ENCODE measurements at regions not wholly inside any gene's neighbourhood (a gene's known extent, or its start where the extent isn't known, plus 50 kb on each side); places are given as distances from the start of the nearest gene placed in this dataset.

DNA sequence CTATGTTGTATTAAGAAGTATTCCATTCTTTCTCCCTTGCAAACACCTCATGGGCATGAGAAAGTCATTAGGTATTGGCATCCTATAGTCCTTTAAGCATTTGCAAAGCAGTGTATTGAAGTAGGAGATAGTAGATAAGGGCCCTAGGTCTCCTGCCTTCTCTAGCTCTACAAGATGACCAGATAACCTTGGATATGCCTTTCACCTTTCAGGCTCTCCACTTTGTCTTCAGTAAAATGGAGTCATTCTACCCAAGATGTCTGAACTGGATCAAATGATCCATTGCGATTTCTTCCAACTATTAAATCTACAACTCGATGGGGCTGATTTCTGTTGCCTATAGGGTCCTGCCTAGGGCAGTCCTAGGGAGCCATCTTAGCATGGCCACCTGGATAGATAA, 132.1 kb upstream of the BTG1 start (continued):
- TF ChIP-seq STAT1 (conservative IDR thresholded peaks at IDR 0.05) = no peak
- TF ChIP-seq RELA (IDR thresholded peaks at IDR 0.05; ENCODE audit: borderline replicate concordance, partially characterized antibody) = no peak
- no peak for TF ChIP-seq SUPT20H (IDR thresholded peaks at IDR 0.05; ENCODE audit: borderline replicate concordance, control insufficient read depth, low read depth, low read length)
- no peak for TF ChIP-seq NFYB (IDR thresholded peaks at IDR 0.05; ENCODE audit: insufficient read depth, low read depth, low read length)
- TF ChIP-seq, protein P1, sequence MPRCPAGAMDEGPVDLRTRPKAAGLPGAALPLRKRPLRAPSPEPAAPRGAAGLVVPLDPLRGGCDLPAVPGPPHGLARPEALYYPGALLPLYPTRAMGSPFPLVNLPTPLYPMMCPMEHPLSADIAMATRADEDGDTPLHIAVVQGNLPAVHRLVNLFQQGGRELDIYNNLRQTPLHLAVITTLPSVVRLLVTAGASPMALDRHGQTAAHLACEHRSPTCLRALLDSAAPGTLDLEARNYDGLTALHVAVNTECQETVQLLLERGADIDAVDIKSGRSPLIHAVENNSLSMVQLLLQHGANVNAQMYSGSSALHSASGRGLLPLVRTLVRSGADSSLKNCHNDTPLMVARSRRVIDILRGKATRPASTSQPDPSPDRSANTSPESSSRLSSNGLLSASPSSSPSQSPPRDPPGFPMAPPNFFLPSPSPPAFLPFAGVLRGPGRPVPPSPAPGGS (IDR thresholded peaks at IDR 0.05; ENCODE audit: borderline replicate concordance, insufficient read depth, low read depth, low read length, poor library complexity, severe bottlenecking) = no peak
- TF ChIP-seq TCF7 (IDR thresholded peaks at IDR 0.05; ENCODE audit: borderline replicate concordance) = no peak
- no peak for TF ChIP-seq CREB1 (IDR thresholded peaks at IDR 0.05; ENCODE audit: low read depth)
- TF ChIP-seq YBX1 (IDR thresholded peaks at IDR 0.05) = no peak
- TF ChIP-seq, protein P2, sequence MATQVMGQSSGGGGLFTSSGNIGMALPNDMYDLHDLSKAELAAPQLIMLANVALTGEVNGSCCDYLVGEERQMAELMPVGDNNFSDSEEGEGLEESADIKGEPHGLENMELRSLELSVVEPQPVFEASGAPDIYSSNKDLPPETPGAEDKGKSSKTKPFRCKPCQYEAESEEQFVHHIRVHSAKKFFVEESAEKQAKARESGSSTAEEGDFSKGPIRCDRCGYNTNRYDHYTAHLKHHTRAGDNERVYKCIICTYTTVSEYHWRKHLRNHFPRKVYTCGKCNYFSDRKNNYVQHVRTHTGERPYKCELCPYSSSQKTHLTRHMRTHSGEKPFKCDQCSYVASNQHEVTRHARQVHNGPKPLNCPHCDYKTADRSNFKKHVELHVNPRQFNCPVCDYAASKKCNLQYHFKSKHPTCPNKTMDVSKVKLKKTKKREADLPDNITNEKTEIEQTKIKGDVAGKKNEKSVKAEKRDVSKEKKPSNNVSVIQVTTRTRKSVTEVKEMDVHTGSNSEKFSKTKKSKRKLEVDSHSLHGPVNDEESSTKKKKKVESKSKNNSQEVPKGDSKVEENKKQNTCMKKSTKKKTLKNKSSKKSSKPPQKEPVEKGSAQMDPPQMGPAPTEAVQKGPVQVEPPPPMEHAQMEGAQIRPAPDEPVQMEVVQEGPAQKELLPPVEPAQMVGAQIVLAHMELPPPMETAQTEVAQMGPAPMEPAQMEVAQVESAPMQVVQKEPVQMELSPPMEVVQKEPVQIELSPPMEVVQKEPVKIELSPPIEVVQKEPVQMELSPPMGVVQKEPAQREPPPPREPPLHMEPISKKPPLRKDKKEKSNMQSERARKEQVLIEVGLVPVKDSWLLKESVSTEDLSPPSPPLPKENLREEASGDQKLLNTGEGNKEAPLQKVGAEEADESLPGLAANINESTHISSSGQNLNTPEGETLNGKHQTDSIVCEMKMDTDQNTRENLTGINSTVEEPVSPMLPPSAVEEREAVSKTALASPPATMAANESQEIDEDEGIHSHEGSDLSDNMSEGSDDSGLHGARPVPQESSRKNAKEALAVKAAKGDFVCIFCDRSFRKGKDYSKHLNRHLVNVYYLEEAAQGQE (IDR thresholded peaks at IDR 0.05; ENCODE audit: low read depth, low read length) = no peak

Measured in GM12878 (cell line).